ENCODE measurements at regions not wholly inside any gene's neighbourhood (a gene's known extent, or its start where the extent isn't known, plus 50 kb on each side); places are given as distances from the start of the nearest gene placed in this dataset.
A peak's percentile ranks its signal among the peaks of the same experiment; 100 is the strongest.

- no peak for DNase-seq (ENCODE audit: low spot score)
Observed at GRCh38 chr13:84460989-84461388, 578.7 kb upstream of the SLITRK1 start.

GRCh38 chr13:84455143-84455905, 573.0 kb upstream of the SLITRK1 start:
- no peak for DNase-seq (ENCODE audit: low spot score)

- no peak for DNase-seq (ENCODE audit: low spot score)
Observed at GRCh38 chr13:84447640-84447978, 565.3 kb upstream of the SLITRK1 start.

GRCh38 chr13:84446972-84447639, 564.8 kb upstream of the SLITRK1 start:
- no peak for DNase-seq (ENCODE audit: low spot score)

- no peak for DNase-seq (ENCODE audit: low spot score)
Observed at GRCh38 chr13:84445776-84446175, 563.5 kb upstream of the SLITRK1 start.

GRCh38 chr13:84443463-84443862, 561.2 kb upstream of the SLITRK1 start:
- DNase-seq (ENCODE audit: low spot score), result no peak

GRCh38 chr13:84439108-84439507, 556.8 kb upstream of the SLITRK1 start:
- no peak for DNase-seq (ENCODE audit: low spot score)

- DNase-seq (ENCODE audit: low spot score), result no peak
Observed at GRCh38 chr13:84433024-84433423, 550.8 kb upstream of the SLITRK1 start.

GRCh38 chr13:84431646-84432045, 549.4 kb upstream of the SLITRK1 start:
- DNase-seq (ENCODE audit: low spot score), result no peak

GRCh38 chr13:84430446-84430845, 548.2 kb upstream of the SLITRK1 start:
- DNase-seq (ENCODE audit: low spot score), result peak; percentile 40

GRCh38 chr13:84430015-84430414, 547.7 kb upstream of the SLITRK1 start:
- DNase-seq (ENCODE audit: low spot score), result no peak

GRCh38 chr13:84418041-84418440, 535.8 kb upstream of the SLITRK1 start:
- no peak for DNase-seq (ENCODE audit: low spot score)

GRCh38 chr13:84417416-84417815, 535.1 kb upstream of the SLITRK1 start:
- DNase-seq (ENCODE audit: low spot score), result no peak

GRCh38 chr13:84413016-84413415, 530.7 kb upstream of the SLITRK1 start:
- DNase-seq (ENCODE audit: low spot score), result no peak

GRCh38 chr13:84405286-84405685, 523.0 kb upstream of the SLITRK1 start:
- no peak for DNase-seq (ENCODE audit: low spot score)

- DNase-seq (ENCODE audit: low spot score), result no peak
Observed at GRCh38 chr13:84400706-84401105, 518.4 kb upstream of the SLITRK1 start.

GRCh38 chr13:84399320-84400085, 517.2 kb upstream of the SLITRK1 start:
- DNase-seq (ENCODE audit: low spot score), result no peak

GRCh38 chr13:84393981-84394625, 511.8 kb upstream of the SLITRK1 start:
- no peak for DNase-seq (ENCODE audit: low spot score)

GRCh38 chr13:84380866-84381265, 498.6 kb upstream of the SLITRK1 start:
- DNase-seq (ENCODE audit: low spot score), result peak; percentile 49

GRCh38 chr13:84377106-84377505, 494.8 kb upstream of the SLITRK1 start:
- DNase-seq (ENCODE audit: low spot score), result peak; percentile 54

GRCh38 chr13:84366506-84366905, 484.2 kb upstream of the SLITRK1 start:
- no peak for DNase-seq (ENCODE audit: low spot score)

GRCh38 chr13:84362777-84363176, 480.5 kb upstream of the SLITRK1 start:
- DNase-seq (ENCODE audit: low spot score), result peak; percentile 48
